ENCODE measurements at regions not wholly inside any gene's neighbourhood (a gene's known extent, or its start where the extent isn't known, plus 50 kb on each side); places are given as distances from the start of the nearest gene placed in this dataset.

- TF ChIP-seq SMAD4 (CRISPR knock-in tag; IDR thresholded peaks at IDR 0.05): no peak
- no peak for TF ChIP-seq AFF4 (CRISPR knock-in tag; IDR thresholded peaks at IDR 0.05; ENCODE audit: borderline replicate concordance)
- no peak for TF ChIP-seq ERG (CRISPR knock-in tag; IDR thresholded peaks at IDR 0.05)
- TF ChIP-seq CTCF (IDR thresholded peaks at IDR 0.05): no peak
- no peak for TF ChIP-seq IRF2 (CRISPR knock-in tag; IDR thresholded peaks at IDR 0.05; ENCODE audit: borderline replicate concordance, low read depth)
- TF ChIP-seq GTF2I (CRISPR knock-in tag; conservative IDR thresholded peaks at IDR 0.05): no peak
- no peak for TF ChIP-seq GABPB1 (CRISPR knock-in tag; IDR thresholded peaks at IDR 0.05)
- no peak for TF ChIP-seq ZNF219 (CRISPR knock-in tag; IDR thresholded peaks at IDR 0.05; ENCODE audit: borderline replicate concordance)
- TF ChIP-seq NFYB (CRISPR knock-in tag; conservative IDR thresholded peaks at IDR 0.05; ENCODE audit: low read depth): no peak
- no peak for TF ChIP-seq TCF7 (CRISPR knock-in tag; IDR thresholded peaks at IDR 0.05; ENCODE audit: low read depth)
- TF ChIP-seq ZNF512 (CRISPR knock-in tag; IDR thresholded peaks at IDR 0.05; ENCODE audit: borderline replicate concordance): no peak
- TF ChIP-seq USF2 (CRISPR knock-in tag; IDR thresholded peaks at IDR 0.05): no peak
- peaks cover 18% of the 10 kb centered on the region for H3K9me3 Mint-ChIP-seq
- H3K4me1 Mint-ChIP-seq: peaks cover 9% of the 10 kb centered on the region
- DNase-seq (ENCODE audit: low spot score) (no peak), ATAC-seq (no peak)
- no peak overlapping the region for H3K4me3 Mint-ChIP-seq
- peaks cover 14% of the 10 kb centered on the region for H3K36me3 Mint-ChIP-seq
- POLR2A ChIA-PET: no interaction called here
- CTCF ChIA-PET: no interaction called here
- no peaks in the 10 kb centered on the region for H3K27me3 Mint-ChIP-seq (ENCODE audit: low read depth)
- H3K27ac Mint-ChIP-seq: no peak overlapping the region
These were observed 210.6 kb upstream of the KLF3 start for GRCh38 chr4:38453253-38453881.

GRCh38 chr4:38454284-38454683 lies 209.7 kb upstream of the KLF3 start:
- Mint-ChIP-seq H3K9me3 (peaks cover 13% of the 10 kb centered on the region), H3K27me3 (ENCODE audit: low read depth) (no peaks in the 10 kb centered on the region), H3K4me1 (peaks cover 9% of the 10 kb centered on the region), H3K4me3 (no peak overlapping the region), H3K36me3 (peaks cover 6% of the 10 kb centered on the region), H3K27ac (no peak overlapping the region)
- no peak for ATAC-seq
- ChIA-PET POLR2A (no interaction called here), CTCF (no interaction called here)
- no peak for DNase-seq (ENCODE audit: low spot score)
- no peak for TF ChIP-seq ZNF425 (CRISPR knock-in tag; conservative IDR thresholded peaks at IDR 0.05)
- TF ChIP-seq ZNF232 (CRISPR knock-in tag; IDR thresholded peaks at IDR 0.05): no peak
- TF ChIP-seq GRHL2 (CRISPR knock-in tag; IDR thresholded peaks at IDR 0.05; ENCODE audit: insufficient replicate concordance, severe bottlenecking): no peak
- TF ChIP-seq IRF2 (CRISPR knock-in tag; IDR thresholded peaks at IDR 0.05; ENCODE audit: borderline replicate concordance, low read depth): no peak
- TF ChIP-seq SMAD3 (CRISPR knock-in tag; IDR thresholded peaks at IDR 0.05; ENCODE audit: borderline replicate concordance): no peak
- no peak for TF ChIP-seq CTCF (IDR thresholded peaks at IDR 0.05)
- no peak for TF ChIP-seq RORB (CRISPR knock-in tag; IDR thresholded peaks at IDR 0.05)
- TF ChIP-seq CREM (CRISPR knock-in tag; IDR thresholded peaks at IDR 0.05): no peak
- no peak for TF ChIP-seq EMX1 (CRISPR knock-in tag; IDR thresholded peaks at IDR 0.05)
- no peak for TF ChIP-seq E2F1 (CRISPR knock-in tag; IDR thresholded peaks at IDR 0.05)
